GM12878 (cell line): ENCODE measurements at regions not wholly inside any gene's neighbourhood (a gene's known extent, or its start where the extent isn't known, plus 50 kb on each side); places are given as distances from the start of the nearest gene placed in this dataset.

Experiments used
- ATAC-seq: fragments of 200-7000 bp; cut with Tn5 transposase; 3 replicates; pipeline ENCODE4 v1.9.1; 2020; ENCODE audit warnings: mild to moderate bottlenecking, moderate library complexity
- BruUV-seq: library from RNA; stranded (reverse); fragments of 400-500 nt; replicated peaks from 2 replicates; lab custom pipeline; 2021; lab: Mats Ljungman, UMichigan
- CTCF ChIA-PET: fragments of 300-600 bp; sonication (Branson Sonifier 250); formaldehyde crosslinking; extraction: SDS; loops from one replicate; lab custom pipeline; 2021; ENCODE audit warnings: inconsistent platforms; lab: Yijun Ruan, JAX
- POLR2A ChIA-PET: fragments of 350-600 bp; formaldehyde crosslinking; extraction: SDS; loops from one replicate; lab custom pipeline; 2021; ENCODE audit warnings: inconsistent platforms; lab: Charles Lee
- RAD21 ChIA-PET: fragments of 300-600 bp; sonication (Branson Sonifier 250); formaldehyde crosslinking; loops from one replicate; lab custom pipeline; 2023; ENCODE audit warnings: antibody characterized with exemption; ENCODE audit not compliant: unreplicated experiment; lab: Charles Lee
- SMC1A ChIA-PET: fragments of 300-600 bp; sonication (Branson Sonifier 250); formaldehyde crosslinking; loops from one replicate; lab custom pipeline; 2023; ENCODE audit not compliant: unreplicated experiment, uncharacterized antibody; lab: Charles Lee
- DNase-seq: peaks from one replicate; pipeline ENCODE4 v3.0.0-alpha.2; 2011; ENCODE audit warnings: low read depth, low spot score
- FAIRE-seq: peaks from 3 replicates; lab custom pipeline; 2011; peaks lifted over from hg19 to GRCh38; lab: Jason Lieb, UNC
- H2AFZ ChIP-seq: 2 replicates; pipeline ENCODE4 v1.6.0; 2011; ENCODE audit warnings: low read depth, low read length, control low read depth; ENCODE audit not compliant: control insufficient read depth
- H3K27ac ChIP-seq: 2 replicates; pipeline ENCODE4 v1.5.1; 2011; ENCODE audit warnings: control low read depth; ENCODE audit not compliant: control insufficient read depth, insufficient read depth
- H3K27me3 ChIP-seq, 2 experiments: replicated peaks in 1 of 2; 2 replicates each; pipeline versions ENCODE4 v1.6.0 to v1.6.1; 2011; ENCODE audit warnings: low read length in 1 of 2; ENCODE audit not compliant: control insufficient read depth in 2 of 2, insufficient read depth in 2 of 2
- H3K36me3 ChIP-seq, 2 experiments: 2 replicates each; pipeline ENCODE4 v1.5.1; 2011; ENCODE audit warnings: low read length in 1 of 2; ENCODE audit not compliant: control insufficient read depth in 2 of 2, insufficient read depth in 2 of 2
- H3K4me1 ChIP-seq: 2 replicates; pipeline ENCODE4 v1.6.1; 2011; ENCODE audit warnings: mild to moderate bottlenecking, low read length, moderate library complexity, mixed read lengths; ENCODE audit not compliant: control insufficient read depth, insufficient read depth
- H3K4me2 ChIP-seq: 2 replicates; pipeline ENCODE4 v1.6.0; 2011; ENCODE audit warnings: control low read depth; ENCODE audit not compliant: control insufficient read depth, insufficient read depth
- H3K4me3 ChIP-seq: fragments of 200-600 bp; sonication (generic); 2 replicates; pipeline ENCODE4 v1.5.1; 2016
- H3K79me2 ChIP-seq: 2 replicates; pipeline ENCODE4 v1.6.0; 2011; ENCODE audit warnings: low read length; ENCODE audit not compliant: control insufficient read depth, insufficient read depth
- H3K9ac ChIP-seq: 2 replicates; pipeline ENCODE4 v1.8.0; 2011; ENCODE audit warnings: low read length, control low read depth, mixed read lengths; ENCODE audit not compliant: control insufficient read depth, insufficient read depth
- H3K9me3 ChIP-seq: replicated peaks from 3 replicates; pipeline ENCODE4 v1.5.1; 2011; ENCODE audit warnings: mild to moderate bottlenecking, low read length; ENCODE audit not compliant: control insufficient read depth, insufficient read depth
- H4K20me1 ChIP-seq: 2 replicates; pipeline ENCODE4 v1.6.0; 2011; ENCODE audit not compliant: control insufficient read depth, insufficient read depth
- BCLAF1 ChIP-seq: fragments of 450-650 bp; IDR thresholded peaks from 2 replicates; pipeline ENCODE4 v1.6.1; 2017; ENCODE audit warnings: antibody characterized with exemption, mild to moderate bottlenecking, moderate library complexity
- BHLHE40 ChIP-seq, 2 experiments: fragments of 450-650 bp in 1 of 2; IDR thresholded peaks; 2 replicates each; pipeline ENCODE4 v1.6.1; 2011 to 2017; ENCODE audit warnings: low read depth in 2 of 2, borderline replicate concordance in 1 of 2, improper control_type of control experiment in 1 of 2, low read length in 1 of 2, mild to moderate bottlenecking in 1 of 2
- EGR1 ChIP-seq, 2 experiments: IDR thresholded peaks; 1 replicate in 1 of 2; 2 replicates in 1 of 2; pipeline ENCODE4 v1.6.1; 2011 to 2012; ENCODE audit warnings: low read depth in 2 of 2, low read length in 2 of 2, borderline replicate concordance in 1 of 2, mild to moderate bottlenecking in 1 of 2, moderate library complexity in 1 of 2
- MXI1 ChIP-seq: fragments of 150-350 bp; IDR thresholded peaks from 2 replicates; pipeline ENCODE4 v1.6.1; 2011; ENCODE audit warnings: low read depth, mild to moderate bottlenecking, inconsistent platforms, low read length, improper control_type of control experiment
- NBN ChIP-seq: fragments of 450-650 bp; IDR thresholded peaks from 2 replicates; pipeline ENCODE4 v1.6.1; 2016
- NKRF ChIP-seq: fragments of 450-650 bp; conservative IDR thresholded peaks from 2 replicates; pipeline ENCODE4 v1.6.1; 2017; ENCODE audit warnings: mild to moderate bottlenecking, moderate library complexity
- TCF3 ChIP-seq: IDR thresholded peaks from 2 replicates; pipeline ENCODE4 v1.6.1; 2012; ENCODE audit warnings: low read depth, mild to moderate bottlenecking, low read length, borderline replicate concordance; ENCODE audit not compliant: insufficient read depth
- ZBED1 ChIP-seq: IDR thresholded peaks from 2 replicates; pipeline ENCODE4 v1.6.1; 2016; ENCODE audit warnings: borderline replicate concordance
- ZNF217 ChIP-seq: fragments of 450-650 bp; IDR thresholded peaks from 2 replicates; pipeline ENCODE4 v1.6.1; 2017; ENCODE audit warnings: antibody characterized with exemption, mild to moderate bottlenecking
- ZNF24 ChIP-seq: fragments of 450-650 bp; IDR thresholded peaks from 2 replicates; pipeline ENCODE4 v1.6.1; 2017; ENCODE audit warnings: antibody characterized with exemption, mild to moderate bottlenecking
- WGBS: methylation state at CpG from one replicate; pipeline ENCODE4 v1.1.6; 2016; ENCODE audit warnings: low lambda C conversion rate; ENCODE audit not compliant: insufficient replicate concordance, insufficient coverage; ENCODE audit errors: missing lambda C conversion rate; 5-methylcytosine and 5-hydroxymethylcytosine counted together
- in situ Hi-C: fragments of 300-500 bp; cut with MboI; formaldehyde crosslinking; loops from 9 replicates; pipeline ENCODE4 v1.14.3; 2018; ENCODE audit warnings: mixed read lengths
- intact Hi-C: fragments of 100-400 bp; cut with micrococcal nuclease; formaldehyde crosslinking; loops from one replicate; pipeline ENCODE4 v1.14.2; 2022; ENCODE audit not compliant: unreplicated experiment

- no peak for DNase-seq
- RAD21 ChIA-PET, result interaction anchor here (1.8 kb wide), 1 partner anchor 220 kb away, joined by 28 read pairs; no protein-coding TSS in a partner anchor
- Histone ChIP-seq H3K36me3 (no peaks in the 10 kb centered on the region), H3K4me2 (no peak overlapping the region), H3K79me2 (no peaks in the 10 kb centered on the region), H3K9ac (no peak overlapping the region), H4K20me1 (no peaks in the 10 kb centered on the region), H3K27ac (no peak overlapping the region), H3K4me1 (no peaks in the 10 kb centered on the region; the same call in 1 of the 2 replicates), H3K4me3 (no peak overlapping the region), H3K27me3 (no peaks in the 10 kb centered on the region), H2AFZ (no peak overlapping the region), H3K9me3 (peaks cover 3% of the 10 kb centered on the region; the same call in 2 of the 3 replicates)
- no peak for FAIRE-seq
- BruUV-seq, result no TSS peak
- POLR2A ChIA-PET, result no interaction called here
- intact Hi-C loops, result loop anchor here (5.0 to 10.0 kb wide), 2 partner anchors 297 to 660 kb away; no protein-coding TSS in a partner anchor
- in situ Hi-C loops, result no loop called here
- ATAC-seq, result no peak
- WGBS, result 50% methylated on average over 7 of the region's 7 CpGs
- SMC1A ChIA-PET, result interaction anchor here (2.0 to 2.1 kb wide), 2 partner anchors 219 to 223 kb away, joined by 5 to 14 read pairs; no protein-coding TSS in a partner anchor
- CTCF ChIA-PET, result interaction anchor here (1.2 to 5.7 kb wide), 2 partner anchors 221 to 680 kb away, joined by 3 to 69 read pairs; no protein-coding TSS in a partner anchor
- TF ChIP-seq BCLAF1 (no peak), MXI1 (no peak), ZBED1 (no peak), BHLHE40 (IDR thresholded peaks at IDR 0.05; ENCODE audit: borderline replicate concordance in 1 of 2, low read depth in 2 of 2, low read length in 1 of 2) (no peak), EGR1 (IDR thresholded peaks at IDR 0.05; ENCODE audit: borderline replicate concordance in 1 of 2, low read depth in 2 of 2, low read length in 2 of 2) (no peak), TCF3 (no peak), ZNF217 (no peak), ZNF24 (no peak), NBN (no peak), NKRF (no peak)
Observed at GRCh38 chr6:166104872-166105271, 62.8 kb downstream of the TBXT start.
